AG09309 (cell line): ENCODE measurements at regions not wholly inside any gene's neighbourhood (a gene's known extent, or its start where the extent isn't known, plus 50 kb on each side); places are given as distances from the start of the nearest gene placed in this dataset.

Source experiments
- DNase-seq: peaks from one replicate; pipeline ENCODE4 v3.0.0-alpha.2; 2010; ENCODE audit warnings: low read depth
- H3K4me3 ChIP-seq: 2 replicates; pipeline ENCODE4 v1.5.1; 2011; ENCODE audit warnings: mild to moderate bottlenecking, low read depth, low read length, moderate library complexity; ENCODE audit not compliant: control insufficient read depth
- CTCF ChIP-seq: IDR thresholded peaks from 2 replicates; pipeline ENCODE4 v1.5.1; 2011; ENCODE audit warnings: mild to moderate bottlenecking, low read depth, low read length, inconsistent platforms; ENCODE audit not compliant: insufficient read depth, control insufficient read depth; ENCODE audit errors: missing control alignments

- DNase-seq = no peak
- H3K4me3 ChIP-seq = no peak overlapping the region
- no peak for TF ChIP-seq CTCF
Measured at GRCh38 chr20:23232679-23233308, 117.8 kb upstream of the NXT1 start.

- no peak for TF ChIP-seq CTCF
- H3K4me3 ChIP-seq = no peak overlapping the region
- DNase-seq = no peak
Measured at GRCh38 chr20:23232219-23232581, 118.4 kb upstream of the NXT1 start.

- DNase-seq = no peak
- TF ChIP-seq CTCF = no peak
- no peak overlapping the region for H3K4me3 ChIP-seq
Measured at GRCh38 chr20:23231561-23232218, 118.9 kb upstream of the NXT1 start.

- H3K4me3 ChIP-seq = no peak overlapping the region
- no peak for DNase-seq
- TF ChIP-seq CTCF = no peak
Measured at GRCh38 chr20:23230766-23231385, 119.7 kb upstream of the NXT1 start.

GRCh38 chr20:23229989-23230388, 120.6 kb upstream of the NXT1 start:
- no peak for TF ChIP-seq CTCF
- H3K4me3 ChIP-seq = no peak overlapping the region
- DNase-seq = no peak

- no peak overlapping the region for H3K4me3 ChIP-seq
- no peak for TF ChIP-seq CTCF
- DNase-seq = peak; percentile 69
Measured at GRCh38 chr20:23228912-23229311, 121.7 kb upstream of the NXT1 start.
